Caco-2 (cell line): ENCODE measurements at regions not wholly inside any gene's neighbourhood (a gene's known extent, or its start where the extent isn't known, plus 50 kb on each side); places are given as distances from the start of the nearest gene placed in this dataset.

Source experiments
- BruUV-seq: library from RNA; stranded (reverse); fragments of 400-500 nt; replicated peaks from 2 replicates; lab custom pipeline; 2021; lab: Mats Ljungman, UMichigan
- CTCF ChIA-PET: fragments of 300-600 bp; sonication (Branson Sonifier 250); formaldehyde crosslinking; loops from one replicate; lab custom pipeline; 2022; ENCODE audit warnings: antibody characterized with exemption; lab: Charles Lee
- POLR2A ChIA-PET: fragments of 300-600 bp; sonication (Branson Sonifier 250); formaldehyde crosslinking; loops from one replicate; lab custom pipeline; 2022; ENCODE audit warnings: antibody characterized with exemption; lab: Charles Lee
- DNase-seq, 2 experiments: peaks; one replicate each; pipeline versions ENCODE4 v3.0.0 to v3.0.0-alpha.2; 2020 to 2022
- H3K27me3 ChIP-seq: replicated peaks from 2 replicates; pipeline ENCODE4 v1.6.0; 2011; ENCODE audit warnings: low read length; ENCODE audit not compliant: control insufficient read depth, insufficient read depth
- H3K36me3 ChIP-seq: 2 replicates; pipeline ENCODE4 v1.5.1; 2011; ENCODE audit warnings: low read length; ENCODE audit not compliant: control insufficient read depth, insufficient read depth
- H3K4me1 ChIP-seq: fragments of 250-450 bp; sonication (Bioruptor Pico); 2 replicates; pipeline ENCODE4 v1.5.1; 2020; ENCODE audit warnings: mild to moderate bottlenecking
- H3K4me3 ChIP-seq: 2 replicates; pipeline ENCODE4 v1.5.1; 2011; ENCODE audit warnings: low read depth, mild to moderate bottlenecking, control low read depth, low read length
- H3K9me3 ChIP-seq: fragments of 250-450 bp; sonication (Bioruptor Pico); 2 replicates; pipeline ENCODE4 v1.5.1; 2020; ENCODE audit warnings: mild to moderate bottlenecking, moderate library complexity
- H3K27ac Mint-ChIP-seq: one replicate; pipeline ENCODE4 v1.8.0; 2022; ENCODE audit warnings: mixed read lengths; ENCODE audit not compliant: unreplicated experiment
- H3K27me3 Mint-ChIP-seq: one replicate; pipeline ENCODE4 v1.8.0; 2022; ENCODE audit warnings: mixed read lengths; ENCODE audit not compliant: insufficient read depth, unreplicated experiment
- H3K36me3 Mint-ChIP-seq: one replicate; pipeline ENCODE4 v1.8.0; 2022; ENCODE audit warnings: mild to moderate bottlenecking, mixed read lengths; ENCODE audit not compliant: insufficient read depth, unreplicated experiment
- H3K4me1 Mint-ChIP-seq: one replicate; pipeline ENCODE4 v1.8.0; 2022; ENCODE audit warnings: low read depth, mixed read lengths; ENCODE audit not compliant: unreplicated experiment
- H3K4me3 Mint-ChIP-seq: one replicate; pipeline ENCODE4 v1.8.0; 2022; ENCODE audit warnings: mild to moderate bottlenecking, moderate library complexity, mixed read lengths; ENCODE audit not compliant: unreplicated experiment
- H3K9me3 Mint-ChIP-seq: one replicate; pipeline ENCODE4 v1.8.0; 2022; ENCODE audit warnings: mixed read lengths; ENCODE audit not compliant: unreplicated experiment
- intact Hi-C: fragments of 100-400 bp; cut with micrococcal nuclease; formaldehyde crosslinking; loops from one replicate; pipeline ENCODE4 v1.10.0; 2022; ENCODE audit not compliant: unreplicated experiment
- TF ChIP-seq, protein P1 (sequence below), 2 experiments: fragments of 200-600 bp in 1 of 2; IDR thresholded peaks; 1 replicate in 1 of 2; 2 replicates in 1 of 2; pipeline versions ENCODE4 v1.5.1 to v1.8.0; 2011 to 2022; ENCODE audit warnings: antibody characterized with exemption in 1 of 2, control low read depth in 1 of 2, inconsistent platforms in 1 of 2, low read depth in 1 of 2, low read length in 1 of 2, mild to moderate bottlenecking in 1 of 2, moderate library complexity in 1 of 2; ENCODE audit not compliant: insufficient read depth in 1 of 2, severe bottlenecking in 1 of 2, unreplicated experiment in 1 of 2

DNA sequence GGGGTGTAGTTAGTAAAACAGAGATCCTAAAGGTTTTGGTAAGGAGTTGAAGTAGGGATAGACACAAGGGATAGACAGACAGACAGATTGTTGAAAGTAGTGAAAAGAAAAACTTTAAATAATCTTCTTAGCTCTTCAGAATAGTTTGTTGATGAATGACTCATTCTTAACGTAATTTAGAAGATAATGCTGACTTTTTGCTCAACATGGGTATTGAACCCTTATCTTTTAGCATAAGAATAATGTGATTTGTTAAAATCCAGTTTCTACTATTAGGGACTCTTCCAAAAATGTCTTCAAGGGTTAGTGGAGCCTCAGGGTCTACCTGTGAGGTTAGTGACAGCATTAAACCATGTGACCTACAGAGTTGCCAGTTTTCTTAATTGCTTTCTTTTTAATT lies 411.2 kb downstream of the ETV1 start:
- Mint-ChIP-seq H3K9me3 (no peaks in the 10 kb centered on the region), H3K27ac (no peak overlapping the region), H3K27me3 (no peaks in the 10 kb centered on the region), H3K4me3 (no peak overlapping the region), H3K36me3 (no peaks in the 10 kb centered on the region), H3K4me1 (no peaks in the 10 kb centered on the region)
- H3K9me3 ChIP-seq, result no peaks in the 10 kb centered on the region
- no peak for DNase-seq
- no peaks in the 10 kb centered on the region for H3K27me3 ChIP-seq
- H3K36me3 ChIP-seq, result no peaks in the 10 kb centered on the region
- H3K4me1 ChIP-seq, result no peaks in the 10 kb centered on the region
- H3K4me3 ChIP-seq, result no peak overlapping the region
- no TSS peak for BruUV-seq
- POLR2A ChIA-PET, result no interaction called here
- CTCF ChIA-PET, result no interaction called here
- intact Hi-C loops, result no loop called here
- TF ChIP-seq, protein P1, sequence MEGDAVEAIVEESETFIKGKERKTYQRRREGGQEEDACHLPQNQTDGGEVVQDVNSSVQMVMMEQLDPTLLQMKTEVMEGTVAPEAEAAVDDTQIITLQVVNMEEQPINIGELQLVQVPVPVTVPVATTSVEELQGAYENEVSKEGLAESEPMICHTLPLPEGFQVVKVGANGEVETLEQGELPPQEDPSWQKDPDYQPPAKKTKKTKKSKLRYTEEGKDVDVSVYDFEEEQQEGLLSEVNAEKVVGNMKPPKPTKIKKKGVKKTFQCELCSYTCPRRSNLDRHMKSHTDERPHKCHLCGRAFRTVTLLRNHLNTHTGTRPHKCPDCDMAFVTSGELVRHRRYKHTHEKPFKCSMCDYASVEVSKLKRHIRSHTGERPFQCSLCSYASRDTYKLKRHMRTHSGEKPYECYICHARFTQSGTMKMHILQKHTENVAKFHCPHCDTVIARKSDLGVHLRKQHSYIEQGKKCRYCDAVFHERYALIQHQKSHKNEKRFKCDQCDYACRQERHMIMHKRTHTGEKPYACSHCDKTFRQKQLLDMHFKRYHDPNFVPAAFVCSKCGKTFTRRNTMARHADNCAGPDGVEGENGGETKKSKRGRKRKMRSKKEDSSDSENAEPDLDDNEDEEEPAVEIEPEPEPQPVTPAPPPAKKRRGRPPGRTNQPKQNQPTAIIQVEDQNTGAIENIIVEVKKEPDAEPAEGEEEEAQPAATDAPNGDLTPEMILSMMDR (IDR thresholded peaks at IDR 0.05; ENCODE audit: insufficient read depth in 1 of 2, low read depth in 1 of 2, low read length in 1 of 2, severe bottlenecking in 1 of 2, unreplicated experiment in 1 of 2), result no peak

DNA sequence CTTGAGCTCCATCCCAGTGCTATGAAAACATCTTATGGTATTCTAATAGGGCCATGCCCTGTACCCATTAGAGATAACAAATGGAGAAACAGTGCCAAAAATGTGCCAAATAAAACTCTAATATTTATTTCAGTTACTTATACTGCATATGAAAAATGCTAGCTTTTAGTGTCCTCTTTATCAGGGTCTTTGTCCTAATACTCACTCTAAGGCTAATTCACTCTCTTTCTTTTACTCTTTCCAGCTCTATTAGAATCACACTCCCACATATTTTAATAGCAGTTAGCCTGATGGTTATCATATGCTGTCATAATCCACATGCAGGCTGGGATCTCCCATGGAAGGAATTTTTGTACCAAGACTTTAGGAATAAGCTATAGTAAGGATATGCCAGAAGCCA lies 408.4 kb downstream of the ETV1 start:
- H3K4me3 ChIP-seq, result no peak overlapping the region
- Mint-ChIP-seq H3K4me3 (no peak overlapping the region), H3K4me1 (no peaks in the 10 kb centered on the region), H3K27ac (no peak overlapping the region), H3K27me3 (no peaks in the 10 kb centered on the region), H3K9me3 (peaks cover 13% of the 10 kb centered on the region), H3K36me3 (no peaks in the 10 kb centered on the region)
- CTCF ChIA-PET, result no interaction called here
- BruUV-seq, result no TSS peak
- DNase-seq, result no peak
- POLR2A ChIA-PET, result no interaction called here
- TF ChIP-seq, protein P1 (IDR thresholded peaks at IDR 0.05; ENCODE audit: insufficient read depth in 1 of 2, low read depth in 1 of 2, low read length in 1 of 2, severe bottlenecking in 1 of 2, unreplicated experiment in 1 of 2), result no peak
- no peaks in the 10 kb centered on the region for H3K36me3 ChIP-seq
- H3K9me3 ChIP-seq, result no peaks in the 10 kb centered on the region
- H3K4me1 ChIP-seq, result no peaks in the 10 kb centered on the region
- H3K27me3 ChIP-seq, result no peaks in the 10 kb centered on the region
- intact Hi-C loops, result no loop called here

DNA sequence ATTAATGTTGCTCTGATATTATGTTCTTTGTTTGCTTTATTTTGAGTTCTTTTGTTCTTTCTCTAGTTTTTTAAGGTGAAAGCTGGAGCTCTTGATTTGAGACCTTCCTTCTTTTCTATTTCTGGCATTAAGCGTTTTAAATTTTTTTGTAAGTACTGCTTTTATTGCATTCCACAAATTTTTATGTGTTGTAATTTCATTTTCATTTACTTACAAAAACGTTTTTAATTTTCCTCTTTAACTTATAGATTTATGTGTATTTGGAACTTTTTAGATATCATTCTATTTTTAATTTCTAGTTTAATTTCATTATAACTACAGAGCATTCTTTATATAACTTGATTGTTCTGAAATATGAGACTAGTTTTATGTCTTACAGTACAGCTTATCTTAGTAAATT lies 395.6 kb downstream of the ETV1 start:
- H3K4me1 ChIP-seq, result no peaks in the 10 kb centered on the region
- no peak overlapping the region for H3K4me3 Mint-ChIP-seq
- H3K9me3 Mint-ChIP-seq, result peaks cover 26% of the 10 kb centered on the region
- DNase-seq, result no peak
- H3K27me3 Mint-ChIP-seq, result no peaks in the 10 kb centered on the region
- TF ChIP-seq, protein P1 (IDR thresholded peaks at IDR 0.05; ENCODE audit: insufficient read depth in 1 of 2, low read depth in 1 of 2, low read length in 1 of 2, severe bottlenecking in 1 of 2, unreplicated experiment in 1 of 2), result no peak
- peaks cover 9% of the 10 kb centered on the region for H3K36me3 Mint-ChIP-seq
- H3K9me3 ChIP-seq, result no peaks in the 10 kb centered on the region
- no peaks in the 10 kb centered on the region for H3K4me1 Mint-ChIP-seq
- no peaks in the 10 kb centered on the region for H3K27me3 ChIP-seq
- no peaks in the 10 kb centered on the region for H3K36me3 ChIP-seq
- ChIA-PET CTCF (no interaction called here), POLR2A (no interaction called here)
- no peak overlapping the region for H3K4me3 ChIP-seq
- intact Hi-C loops, result no loop called here
- no peak overlapping the region for H3K27ac Mint-ChIP-seq
- no TSS peak for BruUV-seq
